GM12874 (cell line): ENCODE measurements at regions not wholly inside any gene's neighbourhood (a gene's known extent, or its start where the extent isn't known, plus 50 kb on each side); places are given as distances from the start of the nearest gene placed in this dataset.

Experiments used
- CTCF ChIP-seq: IDR thresholded peaks from 2 replicates; pipeline ENCODE4 v1.5.1; 2011; ENCODE audit warnings: low read depth, mild to moderate bottlenecking, control low read depth, low read length, moderate library complexity; ENCODE audit not compliant: insufficient read depth

DNA sequence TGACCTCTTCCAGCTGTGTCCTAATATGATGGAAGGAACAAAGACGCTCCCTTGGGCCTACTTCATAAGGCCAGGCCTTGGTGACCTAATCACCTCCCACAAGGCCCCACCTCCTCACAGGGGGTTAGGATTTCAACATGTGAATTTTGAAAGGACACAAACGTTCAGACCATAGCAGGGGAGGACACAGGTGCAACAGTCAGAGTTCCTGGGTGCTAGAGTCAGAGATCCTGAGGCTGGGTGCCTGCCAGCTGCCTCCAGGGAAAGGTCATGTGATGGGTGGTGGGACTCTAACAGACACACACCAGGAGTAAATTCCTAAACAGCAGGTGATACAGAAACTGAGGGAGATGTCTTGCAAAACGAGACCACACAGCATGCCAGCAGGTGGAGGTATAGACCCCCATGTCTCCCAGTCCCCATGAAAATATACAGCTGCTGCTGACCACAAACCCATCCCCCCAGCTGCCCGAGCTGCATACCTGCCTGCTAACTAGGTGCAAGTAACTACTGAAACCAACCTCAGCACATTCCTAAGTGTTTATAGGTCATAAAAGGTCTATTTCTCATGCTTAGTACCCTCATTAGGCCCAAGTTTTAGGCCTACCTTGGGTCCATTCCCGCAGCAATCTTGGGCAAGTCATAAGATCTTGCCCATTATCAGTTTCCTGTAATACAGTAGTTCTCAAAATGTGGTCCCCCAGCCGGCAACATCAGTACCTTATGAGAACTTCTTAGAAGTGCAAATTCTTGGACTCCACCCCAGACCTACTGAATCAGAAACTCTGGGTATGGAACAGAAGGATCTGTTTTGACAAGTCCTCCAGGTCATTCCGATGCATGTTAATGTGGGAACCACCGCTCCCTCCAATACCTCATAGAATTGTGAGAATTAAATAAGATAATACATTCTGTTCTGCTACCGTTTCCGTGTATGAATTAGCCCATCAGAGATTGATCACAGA, 245.3 kb downstream of the ENC1 start:
- TF ChIP-seq CTCF, result no peak

DNA sequence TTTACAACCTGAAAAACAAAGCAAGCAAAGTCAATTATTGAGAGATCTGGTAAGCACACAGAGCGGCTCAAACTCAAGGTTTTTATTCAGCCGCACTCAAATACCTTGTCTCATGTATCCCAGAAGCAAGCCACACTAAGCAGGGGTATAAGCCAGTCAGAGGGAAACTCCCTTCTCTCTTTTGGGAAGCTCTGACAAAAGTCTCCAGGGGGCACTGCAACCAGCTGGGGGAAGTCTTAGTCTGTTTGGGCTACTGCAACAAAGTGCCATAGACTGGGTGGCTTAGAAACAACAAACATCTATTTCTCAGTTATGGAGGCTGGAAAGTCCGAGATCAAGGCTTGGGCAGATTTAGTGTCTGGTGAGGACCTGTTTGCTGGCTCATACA, 246.0 kb downstream of the ENC1 start:
- TF ChIP-seq CTCF, result peak; percentile 30; the same call in 1 of the 2 replicates

GRCh38 chr5:74393943-74394342, 246.6 kb downstream of the ENC1 start:
- no peak for TF ChIP-seq CTCF

DNA sequence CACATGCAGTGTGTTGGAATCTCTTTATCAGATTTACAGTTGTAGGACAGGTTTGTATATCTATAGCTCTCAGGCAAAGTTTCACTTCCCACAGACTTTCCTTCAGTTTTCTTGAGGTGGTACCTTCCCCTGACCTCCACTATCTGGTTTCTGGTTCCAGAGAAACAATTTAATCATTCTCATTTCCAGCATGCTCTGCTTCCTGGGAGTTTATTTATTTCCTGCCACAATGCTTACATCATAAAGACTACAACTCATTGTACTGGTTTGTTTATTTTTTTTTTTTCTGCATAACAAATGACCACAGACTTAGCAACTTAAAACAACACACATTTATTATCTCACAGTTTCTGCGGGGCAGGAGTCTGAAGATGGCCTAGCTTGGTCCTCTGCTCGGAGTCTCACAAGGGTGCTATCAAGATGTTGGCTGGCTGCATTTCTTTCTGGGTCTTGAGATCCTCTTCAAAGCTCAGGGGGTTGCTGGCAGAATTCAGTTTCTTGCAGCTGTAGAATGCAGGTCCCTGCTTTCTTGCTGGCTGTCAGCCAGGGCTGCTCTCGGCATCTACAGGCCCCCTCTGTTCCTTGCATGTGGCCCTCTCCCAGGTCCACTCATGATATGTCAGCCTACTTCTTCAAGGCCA, 247.7 kb downstream of the ENC1 start:
- no peak for TF ChIP-seq CTCF

DNA sequence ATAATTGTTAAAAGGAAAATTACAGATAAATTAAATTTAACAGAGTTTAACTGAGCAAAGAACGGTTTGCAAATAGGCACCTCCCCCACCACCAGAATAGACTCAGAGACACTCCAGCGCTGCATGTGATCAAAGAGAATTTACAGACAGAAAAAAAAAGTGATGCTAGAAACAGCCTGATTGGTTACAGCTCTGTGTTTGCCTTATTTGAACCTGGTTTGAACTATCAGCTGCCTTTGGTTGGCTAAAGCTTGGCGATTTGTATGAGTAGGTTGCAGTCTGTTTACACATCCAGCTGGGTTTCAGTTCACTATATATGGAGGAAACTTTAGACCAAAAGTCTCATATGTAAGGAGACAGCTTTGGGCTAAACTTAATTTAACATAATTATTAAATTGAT, 249.1 kb downstream of the ENC1 start:
- TF ChIP-seq CTCF, result no peak

GRCh38 chr5:74390822-74391221, 249.7 kb downstream of the ENC1 start:
- no peak for TF ChIP-seq CTCF

- TF ChIP-seq CTCF, result no peak
Measured at GRCh38 chr5:74390306-74390637, 250.3 kb downstream of the ENC1 start.
